Activated T-helper 17 cell treated with anti-CD3 and anti-CD28 coated beads, Interleukin-2, amount 50 U/mL, for 72 hours (primary cell): ENCODE measurements at regions not wholly inside any gene's neighbourhood (a gene's known extent, or its start where the extent isn't known, plus 50 kb on each side); places are given as distances from the start of the nearest gene placed in this dataset.
"Not testable (repeated sequence)": the region's sequence is repeated elsewhere in the genome, so short reads cannot be mapped to it uniquely, and the experiment has no call there.

ENCODE experiments used
- ATAC-seq: fragments of 150-1000 bp; cut with Tn5 transposase; replicated peaks from 2 replicates; pipeline ENCODE4 v1.10.0; 2021; ENCODE audit warnings: mild to moderate bottlenecking, moderate library complexity
- H3K27ac Mint-ChIP-seq: one replicate; pipeline ENCODE4 v1.8.0; 2022; ENCODE audit warnings: mixed read lengths
- H3K27me3 Mint-ChIP-seq: one replicate; pipeline ENCODE4 v1.8.0; 2022; ENCODE audit warnings: mixed read lengths
- H3K36me3 Mint-ChIP-seq: one replicate; pipeline ENCODE4 v1.8.0; 2022; ENCODE audit warnings: low read depth, mild to moderate bottlenecking, mixed read lengths
- H3K4me1 Mint-ChIP-seq: one replicate; pipeline ENCODE4 v1.8.0; 2022; ENCODE audit warnings: mixed read lengths
- H3K4me3 Mint-ChIP-seq: one replicate; pipeline ENCODE4 v1.8.0; 2022; ENCODE audit warnings: mild to moderate bottlenecking, mixed read lengths
- H3K9me3 Mint-ChIP-seq: one replicate; pipeline ENCODE4 v1.8.0; 2022; ENCODE audit warnings: mixed read lengths

GRCh38 chr14:105745433-105746123 lies 219.2 kb downstream of the TMEM121 start:
- ATAC-seq = no peak
- no peaks in the 10 kb centered on the region for H3K4me1 Mint-ChIP-seq
- no peak overlapping the region for H3K4me3 Mint-ChIP-seq
- no peaks in the 10 kb centered on the region for H3K27me3 Mint-ChIP-seq
- H3K36me3 Mint-ChIP-seq = no peaks in the 10 kb centered on the region
- H3K27ac Mint-ChIP-seq = no peak overlapping the region
- H3K9me3 Mint-ChIP-seq = no peaks in the 10 kb centered on the region

GRCh38 chr14:105746124-105746514 lies 219.7 kb downstream of the TMEM121 start:
- H3K4me1 Mint-ChIP-seq = no peaks in the 10 kb centered on the region

DNA sequence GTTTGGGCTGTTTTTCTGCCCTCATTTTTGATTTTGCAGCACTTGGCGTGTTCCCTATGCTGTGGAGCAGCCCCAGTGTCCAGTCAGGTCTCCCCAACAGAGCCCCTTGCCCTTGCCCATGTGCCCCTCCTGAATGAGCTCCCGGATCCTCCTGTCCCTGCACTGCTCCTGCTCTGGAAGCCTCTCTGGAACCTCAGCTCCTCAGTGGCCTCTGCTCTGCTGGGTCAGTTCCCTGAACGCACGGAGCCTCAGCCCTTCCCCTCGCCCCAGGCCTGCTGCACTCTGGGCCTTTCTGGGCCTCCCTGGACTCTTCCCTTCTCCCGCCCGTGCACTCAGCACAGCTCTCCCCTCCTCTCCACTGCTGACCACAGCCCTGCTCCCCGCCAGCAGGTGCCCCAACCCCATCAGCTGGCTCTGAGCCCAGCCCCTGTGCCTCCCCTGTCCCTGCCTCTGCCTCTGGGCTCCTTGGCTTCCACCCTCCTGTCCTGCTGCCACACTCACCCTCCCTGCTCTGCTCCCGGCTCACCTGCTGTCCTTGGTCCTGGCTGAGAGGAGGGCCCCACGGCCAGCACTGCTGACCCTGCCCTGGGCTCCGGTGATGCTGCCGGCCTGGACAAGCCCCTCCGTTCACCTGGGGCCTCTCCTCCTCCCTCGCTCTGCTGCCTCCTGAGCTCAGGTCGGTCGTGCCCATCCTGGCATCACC lies 220.6 kb downstream of the TMEM121 start:
- not testable (repeated sequence) for H3K27ac Mint-ChIP-seq, H3K4me1 Mint-ChIP-seq, ATAC-seq, H3K36me3 Mint-ChIP-seq, H3K27me3 Mint-ChIP-seq, H3K4me3 Mint-ChIP-seq, H3K9me3 Mint-ChIP-seq

More at GRCh38 chr14:105746124-105746514, 219.7 kb downstream of the TMEM121 start:
- Mint-ChIP-seq H3K27ac (no peak overlapping the region), H3K36me3 (no peaks in the 10 kb centered on the region), H3K27me3 (no peaks in the 10 kb centered on the region), H3K4me3 (no peak overlapping the region), H3K9me3 (no peaks in the 10 kb centered on the region)
- ATAC-seq = no peak

GRCh38 chr14:105747503-105748203 lies 221.3 kb downstream of the TMEM121 start:
- not testable (repeated sequence) for H3K27me3 Mint-ChIP-seq, H3K4me3 Mint-ChIP-seq, H3K4me1 Mint-ChIP-seq, H3K27ac Mint-ChIP-seq, H3K9me3 Mint-ChIP-seq, ATAC-seq, H3K36me3 Mint-ChIP-seq

DNA sequence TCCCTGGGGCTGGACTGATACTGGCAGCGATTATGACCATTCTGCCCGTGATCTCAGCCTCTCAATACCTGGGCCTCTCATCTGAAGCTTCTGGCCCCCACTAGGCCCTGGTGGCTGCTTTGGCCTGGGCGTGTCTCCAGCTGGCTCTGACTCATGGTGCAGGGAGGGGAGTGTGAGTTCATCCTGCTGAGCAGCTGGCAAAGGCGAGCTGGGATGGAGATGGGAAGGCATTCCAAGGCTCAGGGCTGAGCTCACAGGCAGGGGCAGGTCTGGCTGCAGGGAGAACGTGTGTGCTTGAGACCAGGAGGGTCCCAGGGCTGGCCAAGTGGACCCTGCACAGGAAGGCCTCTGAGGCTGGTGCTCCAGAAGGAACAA lies 221.8 kb downstream of the TMEM121 start:
- Mint-ChIP-seq H3K27me3 (no peaks in the 10 kb centered on the region), H3K4me3 (no peak overlapping the region), H3K4me1 (no peaks in the 10 kb centered on the region), H3K36me3 (no peaks in the 10 kb centered on the region), H3K27ac (no peak overlapping the region), H3K9me3 (no peaks in the 10 kb centered on the region)
- ATAC-seq = no peak

DNA sequence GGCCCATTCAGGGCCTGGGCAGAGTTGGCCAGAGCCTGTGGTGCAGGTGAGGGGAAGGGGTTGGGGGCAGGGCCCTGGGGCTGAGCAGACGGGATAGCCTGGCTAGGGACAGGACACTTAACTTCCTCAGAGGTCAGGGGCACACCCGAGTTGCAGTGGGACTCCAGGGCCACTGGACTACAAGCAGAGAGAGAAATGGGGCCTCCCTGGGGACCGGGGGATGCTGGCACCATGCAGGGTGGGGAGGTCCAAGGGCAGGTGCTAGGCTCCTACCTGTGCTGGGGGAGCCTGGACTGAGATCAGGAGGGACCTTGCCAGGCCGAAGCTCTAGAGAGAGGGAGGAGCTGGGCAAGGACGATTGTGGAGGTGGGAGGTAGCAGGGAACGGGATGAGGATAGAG lies 222.3 kb downstream of the TMEM121 start:
- not testable (repeated sequence) for H3K4me1 Mint-ChIP-seq, H3K27me3 Mint-ChIP-seq, H3K4me3 Mint-ChIP-seq, ATAC-seq, H3K36me3 Mint-ChIP-seq, H3K9me3 Mint-ChIP-seq, H3K27ac Mint-ChIP-seq

GRCh38 chr14:105749870-105750541 lies 223.6 kb downstream of the TMEM121 start:
- H3K4me1 Mint-ChIP-seq, H3K9me3 Mint-ChIP-seq, ATAC-seq, H3K27ac Mint-ChIP-seq, H3K4me3 Mint-ChIP-seq, H3K36me3 Mint-ChIP-seq, H3K27me3 Mint-ChIP-seq: not testable (repeated sequence)

DNA sequence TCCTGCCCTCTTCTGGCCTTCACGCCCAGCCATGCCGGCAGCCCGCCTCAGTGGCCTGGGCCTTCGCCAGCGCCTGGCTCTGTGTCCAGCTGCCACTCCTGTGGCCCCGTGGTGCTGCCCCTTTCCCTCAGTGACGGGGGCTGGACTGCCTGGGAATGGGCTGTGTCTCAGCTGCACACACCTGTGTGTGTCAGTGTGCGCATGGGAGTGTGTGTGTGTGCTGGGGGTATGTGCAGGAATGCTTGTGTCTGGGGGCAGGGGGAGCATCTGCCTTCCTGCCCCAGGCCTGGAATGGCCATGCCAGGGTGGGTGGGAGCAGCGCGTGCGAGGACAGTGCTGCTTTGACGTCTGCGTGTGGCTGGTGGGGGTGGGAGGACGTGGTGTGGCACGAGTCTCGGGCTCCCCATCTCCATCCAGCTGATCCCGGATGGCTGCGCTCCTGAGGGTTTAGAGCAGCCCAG lies 224.9 kb downstream of the TMEM121 start:
- H3K4me3 Mint-ChIP-seq, H3K9me3 Mint-ChIP-seq, H3K27me3 Mint-ChIP-seq, ATAC-seq, H3K4me1 Mint-ChIP-seq, H3K27ac Mint-ChIP-seq, H3K36me3 Mint-ChIP-seq: not testable (repeated sequence)

DNA sequence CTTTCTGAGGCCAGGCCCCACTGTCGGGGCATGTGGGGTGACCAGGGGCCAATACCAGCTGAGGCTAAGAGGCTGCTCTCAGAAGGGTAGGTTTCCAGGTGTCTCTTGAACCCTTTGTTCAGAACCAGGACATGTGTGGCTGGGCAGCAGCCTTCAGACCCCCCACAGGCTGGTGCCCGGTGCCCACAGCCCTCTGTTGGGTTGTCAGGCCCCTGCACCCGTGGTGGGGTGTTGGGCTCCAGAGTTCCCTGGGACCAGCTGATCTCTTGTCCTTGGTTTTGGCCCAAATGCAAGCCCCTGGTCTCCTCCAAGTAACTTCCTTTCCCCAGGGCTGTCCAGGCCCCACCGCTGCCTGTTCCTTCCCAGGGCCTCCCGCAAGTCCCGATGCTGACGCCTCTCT lies 226.0 kb downstream of the TMEM121 start:
- H3K27me3 Mint-ChIP-seq, H3K4me3 Mint-ChIP-seq, H3K4me1 Mint-ChIP-seq, H3K36me3 Mint-ChIP-seq, ATAC-seq, H3K9me3 Mint-ChIP-seq, H3K27ac Mint-ChIP-seq: not testable (repeated sequence)

DNA sequence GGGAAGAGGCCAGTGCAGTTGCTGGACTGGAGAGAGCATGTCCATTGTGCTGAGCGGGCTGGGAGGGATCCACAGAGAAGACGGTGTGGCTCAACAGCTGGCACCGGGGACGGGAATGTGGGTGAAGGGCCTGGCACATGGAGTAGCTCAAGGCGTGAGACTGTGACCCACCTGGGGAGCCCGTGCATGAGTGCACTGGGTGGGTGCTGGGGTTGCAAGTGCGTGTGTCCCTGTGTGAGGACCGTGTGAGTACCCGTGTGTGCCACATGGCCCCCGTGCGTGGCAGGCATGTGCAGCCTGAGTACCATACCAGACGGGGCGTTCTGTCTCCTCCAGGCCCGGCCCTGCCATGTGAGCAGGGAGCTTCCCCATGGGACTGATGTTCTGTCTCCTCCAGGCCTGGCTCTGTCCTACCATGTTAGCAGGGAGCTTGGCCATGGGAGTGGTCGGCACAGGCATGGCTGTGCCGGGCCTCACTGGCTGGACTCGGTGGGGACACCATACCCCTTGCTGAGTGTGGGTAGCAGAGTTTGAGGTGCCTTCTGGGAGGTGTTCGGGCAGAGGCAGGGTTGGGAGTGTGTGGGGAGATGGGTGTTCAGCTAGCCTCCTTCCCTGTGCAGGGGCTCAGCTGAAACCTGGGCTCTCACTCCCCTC lies 234.4 kb downstream of the TMEM121 start:
- peaks cover 5% of the 10 kb centered on the region for H3K27me3 Mint-ChIP-seq
- no peak for ATAC-seq
- H3K27ac Mint-ChIP-seq = no peak overlapping the region
- H3K4me3 Mint-ChIP-seq = no peak overlapping the region
- no peaks in the 10 kb centered on the region for H3K4me1 Mint-ChIP-seq
- no peaks in the 10 kb centered on the region for H3K36me3 Mint-ChIP-seq
- H3K9me3 Mint-ChIP-seq = no peaks in the 10 kb centered on the region

DNA sequence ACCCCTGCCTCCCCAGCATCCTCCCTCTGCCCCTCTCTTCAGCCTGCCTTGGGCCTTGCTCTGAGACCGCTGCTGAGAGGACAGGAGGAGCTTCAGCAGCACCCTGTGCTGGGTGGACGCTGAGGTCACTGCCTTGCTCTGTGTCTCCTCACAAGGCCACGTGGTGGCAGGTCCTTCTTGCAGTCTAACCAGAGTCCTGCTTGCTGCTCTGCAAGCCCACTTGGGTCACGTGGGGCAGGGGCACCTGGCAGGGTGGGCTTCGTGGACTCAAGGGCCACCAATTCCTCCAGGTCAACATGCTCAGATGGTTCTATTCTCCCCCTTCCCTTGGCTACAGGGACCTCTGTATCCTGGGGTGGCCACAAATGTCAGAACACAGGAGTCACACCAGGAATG lies 235.0 kb downstream of the TMEM121 start:
- not testable (repeated sequence) for H3K27ac Mint-ChIP-seq, ATAC-seq, H3K9me3 Mint-ChIP-seq

DNA sequence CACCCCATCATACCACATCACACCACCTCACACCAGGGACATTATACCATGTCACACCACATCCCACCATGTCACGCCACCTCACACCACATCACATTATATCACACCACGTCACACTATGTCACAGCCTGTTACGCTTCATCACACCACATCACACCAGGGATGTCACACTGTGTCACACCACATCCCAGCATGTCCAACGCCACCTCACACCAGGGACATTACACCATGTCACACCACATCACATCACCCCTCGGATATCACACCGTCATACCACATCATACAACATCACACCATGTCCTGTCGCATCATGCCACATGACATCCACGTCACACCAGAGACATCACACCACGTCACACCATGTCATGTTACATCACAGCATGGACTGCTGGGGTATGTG lies 235.5 kb downstream of the TMEM121 start:
- Mint-ChIP-seq H3K4me3 (no peak overlapping the region), H3K36me3 (no peaks in the 10 kb centered on the region), H3K27me3 (peaks cover 11% of the 10 kb centered on the region), H3K4me1 (no peaks in the 10 kb centered on the region), H3K9me3 (no peaks in the 10 kb centered on the region), H3K27ac (no peak overlapping the region)
- no peak for ATAC-seq

More for the DNA sequence above, 235.0 kb downstream of the TMEM121 start:
- H3K4me3 Mint-ChIP-seq, H3K4me1 Mint-ChIP-seq, H3K36me3 Mint-ChIP-seq, H3K27me3 Mint-ChIP-seq: not testable (repeated sequence)

- not testable (repeated sequence) for H3K36me3 Mint-ChIP-seq, H3K27ac Mint-ChIP-seq, H3K4me1 Mint-ChIP-seq, H3K9me3 Mint-ChIP-seq, H3K4me3 Mint-ChIP-seq, ATAC-seq
- H3K27me3 Mint-ChIP-seq = peaks cover 11% of the 10 kb centered on the region
These were observed 235.9 kb downstream of the TMEM121 start for GRCh38 chr14:105762262-105762661.

- not testable (repeated sequence) for H3K4me1 Mint-ChIP-seq, H3K27ac Mint-ChIP-seq, H3K36me3 Mint-ChIP-seq, H3K4me3 Mint-ChIP-seq, ATAC-seq, H3K9me3 Mint-ChIP-seq
- peaks cover 11% of the 10 kb centered on the region for H3K27me3 Mint-ChIP-seq
These were observed 238.0 kb downstream of the TMEM121 start for GRCh38 chr14:105764254-105764901.
